ENCODE measurements at regions not wholly inside any gene's neighbourhood (a gene's known extent, or its start where the extent isn't known, plus 50 kb on each side); places are given as distances from the start of the nearest gene placed in this dataset.

- Histone ChIP-seq H3K4me1 (no peaks in the 10 kb centered on the region), H3K4me3 (no peak overlapping the region), H3K27me3 (no peaks in the 10 kb centered on the region), H3K27ac (no peak overlapping the region), H3K9me3 (no peaks in the 10 kb centered on the region), H3K36me3 (no peaks in the 10 kb centered on the region)
- no peak for DNase-seq (ENCODE audit: extremely low spot score in 2 of 2)
- intact Hi-C loops (cut with DNase I) = no loop called here
- TF ChIP-seq POLR2AphosphoS5 (IDR thresholded peaks at IDR 0.05; ENCODE audit: insufficient read depth in 1 of 2, low read depth in 1 of 2) (no peak), POLR2A (IDR thresholded peaks at IDR 0.05) (no peak)
- TF ChIP-seq, protein P1, sequence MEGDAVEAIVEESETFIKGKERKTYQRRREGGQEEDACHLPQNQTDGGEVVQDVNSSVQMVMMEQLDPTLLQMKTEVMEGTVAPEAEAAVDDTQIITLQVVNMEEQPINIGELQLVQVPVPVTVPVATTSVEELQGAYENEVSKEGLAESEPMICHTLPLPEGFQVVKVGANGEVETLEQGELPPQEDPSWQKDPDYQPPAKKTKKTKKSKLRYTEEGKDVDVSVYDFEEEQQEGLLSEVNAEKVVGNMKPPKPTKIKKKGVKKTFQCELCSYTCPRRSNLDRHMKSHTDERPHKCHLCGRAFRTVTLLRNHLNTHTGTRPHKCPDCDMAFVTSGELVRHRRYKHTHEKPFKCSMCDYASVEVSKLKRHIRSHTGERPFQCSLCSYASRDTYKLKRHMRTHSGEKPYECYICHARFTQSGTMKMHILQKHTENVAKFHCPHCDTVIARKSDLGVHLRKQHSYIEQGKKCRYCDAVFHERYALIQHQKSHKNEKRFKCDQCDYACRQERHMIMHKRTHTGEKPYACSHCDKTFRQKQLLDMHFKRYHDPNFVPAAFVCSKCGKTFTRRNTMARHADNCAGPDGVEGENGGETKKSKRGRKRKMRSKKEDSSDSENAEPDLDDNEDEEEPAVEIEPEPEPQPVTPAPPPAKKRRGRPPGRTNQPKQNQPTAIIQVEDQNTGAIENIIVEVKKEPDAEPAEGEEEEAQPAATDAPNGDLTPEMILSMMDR (IDR thresholded peaks at IDR 0.05) = no peak
These were observed 223.9 kb upstream of the RXFP2 start for GRCh38 chr13:31515427-31515826.

- no peak for DNase-seq (ENCODE audit: extremely low spot score in 2 of 2)
- Histone ChIP-seq H3K4me1 (no peaks in the 10 kb centered on the region), H3K27me3 (no peaks in the 10 kb centered on the region), H3K9me3 (no peaks in the 10 kb centered on the region), H3K36me3 (no peaks in the 10 kb centered on the region), H3K27ac (no peak overlapping the region), H3K4me3 (no peak overlapping the region)
- intact Hi-C loops (cut with DNase I) = no loop called here
- TF ChIP-seq POLR2AphosphoS5 (IDR thresholded peaks at IDR 0.05; ENCODE audit: insufficient read depth in 1 of 2, low read depth in 1 of 2) = no peak
- TF ChIP-seq POLR2A (IDR thresholded peaks at IDR 0.05) = no peak
- TF ChIP-seq, protein P1 (IDR thresholded peaks at IDR 0.05) = no peak
These were observed 221.7 kb upstream of the RXFP2 start for GRCh38 chr13:31517599-31517998.

DNA sequence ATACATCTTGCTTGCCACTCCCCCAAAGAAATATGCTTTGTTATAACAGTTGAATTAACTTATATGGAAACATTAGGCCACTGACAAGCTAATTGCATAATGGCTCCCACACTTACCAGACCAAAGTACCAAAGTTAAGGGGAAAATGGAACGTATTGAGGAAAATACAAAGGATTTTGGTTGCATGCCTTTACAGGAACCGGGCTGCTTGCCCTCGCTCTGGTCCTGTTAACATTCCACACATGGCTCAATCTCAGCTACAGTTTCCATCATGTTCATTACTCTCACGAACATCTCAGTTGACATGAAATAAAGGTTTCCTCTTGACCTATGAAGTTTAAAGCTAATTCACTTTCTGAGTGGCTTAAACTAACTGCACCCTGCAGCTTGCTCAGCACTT is 220.7 kb upstream of the RXFP2 start:
- H3K27ac ChIP-seq = no peak overlapping the region
- H3K9me3 ChIP-seq = no peaks in the 10 kb centered on the region
- H3K4me3 ChIP-seq = no peak overlapping the region
- TF ChIP-seq POLR2A (IDR thresholded peaks at IDR 0.05) (no peak), POLR2AphosphoS5 (IDR thresholded peaks at IDR 0.05; ENCODE audit: insufficient read depth in 1 of 2, low read depth in 1 of 2) (no peak)
- TF ChIP-seq, protein P1 (IDR thresholded peaks at IDR 0.05) = no peak
- DNase-seq (ENCODE audit: extremely low spot score in 2 of 2) = no peak
- H3K27me3 ChIP-seq = no peaks in the 10 kb centered on the region
- intact Hi-C loops (cut with DNase I) = no loop called here
- no peaks in the 10 kb centered on the region for H3K36me3 ChIP-seq
- no peaks in the 10 kb centered on the region for H3K4me1 ChIP-seq

DNA sequence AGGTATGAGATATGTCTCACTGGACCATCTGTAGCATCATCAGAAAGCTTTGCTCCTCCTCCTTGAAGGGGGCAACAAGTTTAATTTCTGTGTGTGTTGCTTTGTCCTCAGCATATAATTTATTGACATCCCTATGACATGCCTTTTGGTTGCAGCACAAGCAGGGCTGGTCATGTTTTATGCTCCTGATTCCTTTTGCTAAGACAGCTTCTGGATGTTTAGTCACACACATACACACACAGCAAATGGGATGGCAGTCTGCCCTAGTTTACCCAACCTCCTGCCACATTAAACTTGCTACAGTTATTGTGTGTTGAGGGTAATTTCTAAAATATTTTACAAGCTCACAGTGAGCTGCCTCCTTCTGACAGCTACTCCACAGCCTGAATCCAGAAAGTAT is 217.9 kb upstream of the RXFP2 start:
- TF ChIP-seq POLR2A (IDR thresholded peaks at IDR 0.05) (no peak), POLR2AphosphoS5 (IDR thresholded peaks at IDR 0.05; ENCODE audit: insufficient read depth in 1 of 2, low read depth in 1 of 2) (no peak)
- TF ChIP-seq, protein P1 (IDR thresholded peaks at IDR 0.05) = no peak
- Histone ChIP-seq H3K4me3 (no peak overlapping the region), H3K4me1 (no peaks in the 10 kb centered on the region), H3K27ac (no peak overlapping the region), H3K27me3 (no peaks in the 10 kb centered on the region), H3K9me3 (no peaks in the 10 kb centered on the region), H3K36me3 (no peaks in the 10 kb centered on the region)
- no peak for DNase-seq (ENCODE audit: extremely low spot score in 2 of 2)
- intact Hi-C loops (cut with DNase I) = no loop called here

GRCh38 chr13:31522396-31522795 is 216.9 kb upstream of the RXFP2 start:
- Histone ChIP-seq H3K27me3 (no peaks in the 10 kb centered on the region), H3K4me3 (no peak overlapping the region), H3K9me3 (no peaks in the 10 kb centered on the region), H3K36me3 (no peaks in the 10 kb centered on the region), H3K4me1 (no peaks in the 10 kb centered on the region), H3K27ac (no peak overlapping the region)
- TF ChIP-seq POLR2AphosphoS5 (IDR thresholded peaks at IDR 0.05; ENCODE audit: insufficient read depth in 1 of 2, low read depth in 1 of 2) (no peak), POLR2A (IDR thresholded peaks at IDR 0.05) (no peak)
- TF ChIP-seq, protein P1 (IDR thresholded peaks at IDR 0.05) = no peak
- intact Hi-C loops (cut with DNase I) = no loop called here
- DNase-seq (ENCODE audit: extremely low spot score in 2 of 2) = no peak
